CD14-positive monocyte (primary cell): ENCODE measurements at regions not wholly inside any gene's neighbourhood (a gene's known extent, or its start where the extent isn't known, plus 50 kb on each side); places are given as distances from the start of the nearest gene placed in this dataset.

Source experiments
- DNase-seq, 3 donors: peaks; one replicate each; pipeline ENCODE4 v3.0.0-alpha.2; 2011 to 2022
- H2AFZ ChIP-seq: 2 replicates; pipeline ENCODE4 v1.6.0; 2012; ENCODE audit warnings: mild to moderate bottlenecking, low read depth, low read length, inconsistent platforms; ENCODE audit not compliant: insufficient read depth, poor library complexity, severe bottlenecking
- H3K27ac ChIP-seq, 2 donors: 1 replicate in 1 of 2; 2 replicates in 1 of 2; pipeline ENCODE4 v1.5.1; 2012 to 2013; ENCODE audit warnings: low read length in 2 of 2, control low read depth in 1 of 2, inconsistent platforms in 1 of 2, low read depth in 1 of 2, mild to moderate bottlenecking in 1 of 2
- H3K27me3 ChIP-seq, 2 donors: one replicate each; pipeline versions ENCODE4 v1.6.0 to v1.6.1; 2011 to 2013; ENCODE audit warnings: low read length in 2 of 2; ENCODE audit not compliant: control insufficient read depth in 2 of 2, insufficient read depth in 2 of 2
- H3K36me3 ChIP-seq, 2 donors: replicated peaks in 1 of 2; 1 replicate in 1 of 2; 2 replicates in 1 of 2; pipeline versions ENCODE4 v1.5.1 to v1.6.1; 2012 to 2013; ENCODE audit warnings: low read length in 2 of 2, control low read depth in 1 of 2, inconsistent platforms in 1 of 2, mild to moderate bottlenecking in 1 of 2; ENCODE audit not compliant: insufficient read depth in 2 of 2, control insufficient read depth in 1 of 2
- H3K4me1 ChIP-seq, 2 donors: 1 replicate in 1 of 2; 2 replicates in 1 of 2; pipeline versions ENCODE4 v1.5.1 to v1.6.1; 2012 to 2013; ENCODE audit warnings: low read length in 2 of 2, control low read depth in 1 of 2, inconsistent platforms in 1 of 2, mild to moderate bottlenecking in 1 of 2, moderate library complexity in 1 of 2; ENCODE audit not compliant: insufficient read depth in 2 of 2, control insufficient read depth in 1 of 2
- H3K4me2 ChIP-seq: replicated peaks from 2 replicates; pipeline ENCODE3; 2012; ENCODE audit warnings: low read length, moderate library complexity, mild to moderate bottlenecking; ENCODE audit not compliant: poor library complexity, severe bottlenecking; ENCODE audit errors: extremely low read depth
- H3K4me3 ChIP-seq, 3 experiments: fragments of 200-600 bp in 1 of 3; sonication (generic) in 1 of 3; replicated peaks in 1 of 3; 1 replicate in 2 of 3; 2 replicates in 1 of 3; pipeline ENCODE4 v1.5.1; 2011 to 2013; ENCODE audit warnings: low read length in 3 of 3, mild to moderate bottlenecking in 3 of 3, control low read depth in 2 of 3, low read depth in 2 of 3, inconsistent platforms in 1 of 3, moderate library complexity in 1 of 3
- H3K79me2 ChIP-seq: 2 replicates; pipeline ENCODE4 v1.6.0; 2012; ENCODE audit warnings: mild to moderate bottlenecking, control low read depth, inconsistent platforms, low read length, moderate library complexity; ENCODE audit not compliant: insufficient read depth
- H3K9ac ChIP-seq: 2 replicates; pipeline ENCODE4 v1.6.0; 2017; ENCODE audit warnings: low read length, mild to moderate bottlenecking; ENCODE audit not compliant: insufficient read depth, poor library complexity, severe bottlenecking
- H3K9me3 ChIP-seq, 2 donors: replicated peaks in 1 of 2; 1 replicate in 1 of 2; 2 replicates in 1 of 2; pipeline versions ENCODE4 v1.5.1 to v1.6.1; 2012 to 2013; ENCODE audit warnings: low read length in 2 of 2, control low read depth in 1 of 2; ENCODE audit not compliant: control insufficient read depth in 1 of 2, insufficient read depth in 1 of 2
- H4K20me1 ChIP-seq: 2 replicates; pipeline ENCODE4 v1.6.0; 2012; ENCODE audit warnings: mild to moderate bottlenecking, low read length, control low read depth, moderate library complexity; ENCODE audit not compliant: insufficient read depth
- H3K27ac Mint-ChIP-seq, 7 donors: one replicate each; pipeline ENCODE4 v1.8.0; 2020; ENCODE audit warnings: mild to moderate bottlenecking in 7 of 7, mixed read lengths in 7 of 7, moderate library complexity in 6 of 7, inconsistent platforms in 2 of 7
- H3K27me3 Mint-ChIP-seq, 3 donors: one replicate each; pipeline ENCODE4 v1.8.0; 2021 to 2022; ENCODE audit warnings: low read depth in 3 of 3, mild to moderate bottlenecking in 3 of 3, mixed read lengths in 3 of 3, moderate library complexity in 3 of 3, inconsistent platforms in 1 of 3
- H3K36me3 Mint-ChIP-seq, 2 donors: one replicate each; pipeline ENCODE4 v1.8.0; 2020; ENCODE audit warnings: mixed read lengths in 2 of 2, inconsistent platforms in 1 of 2, mild to moderate bottlenecking in 1 of 2
- H3K4me1 Mint-ChIP-seq: one replicate; pipeline ENCODE4 v1.8.0; 2020; ENCODE audit warnings: mild to moderate bottlenecking, mixed read lengths
- H3K4me3 Mint-ChIP-seq, 2 donors: one replicate each; pipeline ENCODE4 v1.8.0; 2020; ENCODE audit warnings: mild to moderate bottlenecking in 2 of 2, mixed read lengths in 2 of 2, moderate library complexity in 1 of 2
- H3K9me3 Mint-ChIP-seq, 7 donors: one replicate each; pipeline ENCODE4 v1.8.0; 2020 to 2022; ENCODE audit warnings: mixed read lengths in 7 of 7, mild to moderate bottlenecking in 6 of 7, moderate library complexity in 6 of 7, inconsistent platforms in 2 of 7
- CTCF ChIP-seq: fragments of 200-600 bp; IDR thresholded peaks from one replicate; pipeline ENCODE4 v1.8.0; 2022; ENCODE audit warnings: antibody characterized with exemption, mild to moderate bottlenecking
- WGBS: methylation state at CpG from one replicate; pipeline ENCODE4 v1.1.5; 2013; ENCODE audit warnings: missing lambda C conversion rate; ENCODE audit not compliant: insufficient coverage; 5-methylcytosine and 5-hydroxymethylcytosine counted together
- intact Hi-C, 2 donors: fragments of 100-400 bp; cut with micrococcal nuclease; formaldehyde crosslinking; loops; one replicate each; pipeline versions ENCODE4 v1.15.0 to v1.15.1; 2023

- Histone ChIP-seq H3K79me2 (no peaks in the 10 kb centered on the region), H3K36me3 (no peaks in the 10 kb centered on the region), H4K20me1 (no peaks in the 10 kb centered on the region), H3K27me3 (no peaks in the 10 kb centered on the region), H3K9me3 (no peaks in the 10 kb centered on the region), H2AFZ (no peak overlapping the region), H3K4me3 (no peak overlapping the region), H3K4me1 (no peaks in the 10 kb centered on the region), H3K9ac (no peak overlapping the region), H3K27ac (no peak overlapping the region), H3K4me2 (no peak overlapping the region)
- intact Hi-C loops: no loop called here
- TF ChIP-seq CTCF: no peak
- no CpG with 5 or more reads among the region's 2 CpGs for WGBS
- Mint-ChIP-seq H3K27me3 (peaks cover 0 to 2% (median 2%) of the 10 kb centered on the region in 3 donors), H3K36me3 (no peaks in the 10 kb centered on the region), H3K9me3 (peaks cover 0 to 3% (median 0%) of the 10 kb centered on the region in 7 donors), H3K4me1 (no peaks in the 10 kb centered on the region), H3K27ac (no peak overlapping the region), H3K4me3 (no peak overlapping the region)
- no peak for DNase-seq
Measured at GRCh38 chr6:74334722-74335121, 638.7 kb downstream of the CD109 start.

- H4K20me1 ChIP-seq: no peaks in the 10 kb centered on the region
- no peaks in the 10 kb centered on the region for H3K4me1 ChIP-seq
- no peaks in the 10 kb centered on the region for H3K27me3 ChIP-seq
- TF ChIP-seq CTCF: no peak
- H3K4me2 ChIP-seq: no peak overlapping the region
- no peaks in the 10 kb centered on the region for H3K79me2 ChIP-seq
- Mint-ChIP-seq H3K27me3 (peaks cover 0 to 2% (median 2%) of the 10 kb centered on the region in 3 donors), H3K4me1 (no peaks in the 10 kb centered on the region), H3K4me3 (no peak overlapping the region), H3K9me3 (peaks cover 0 to 3% (median 0%) of the 10 kb centered on the region in 7 donors), H3K27ac (no peak overlapping the region), H3K36me3 (no peaks in the 10 kb centered on the region)
- intact Hi-C loops: no loop called here
- H3K36me3 ChIP-seq: no peaks in the 10 kb centered on the region
- no peak for DNase-seq
- no peak overlapping the region for H3K9ac ChIP-seq
- H3K27ac ChIP-seq: no peak overlapping the region
- no peaks in the 10 kb centered on the region for H3K9me3 ChIP-seq
- no peak overlapping the region for H2AFZ ChIP-seq
- no peak overlapping the region for H3K4me3 ChIP-seq
Measured at GRCh38 chr6:74333406-74333805, 637.4 kb downstream of the CD109 start.
